GM23248 (cell line): ENCODE measurements at regions not wholly inside any gene's neighbourhood (a gene's known extent, or its start where the extent isn't known, plus 50 kb on each side); places are given as distances from the start of the nearest gene placed in this dataset.

ENCODE experiments used
- EZH2 ChIP-seq: fragments of 200-600 bp; sonication (generic); IDR thresholded peaks from 2 replicates; pipeline ENCODE4 v1.6.1; 2018; ENCODE audit warnings: antibody characterized with exemption, mild to moderate bottlenecking; ENCODE audit not compliant: insufficient read depth, poor library complexity, severe bottlenecking
- EZH2phosphoT487 ChIP-seq: fragments of 200-600 bp; sonication (generic); IDR thresholded peaks from 2 replicates; pipeline ENCODE4 v1.6.1; 2018; ENCODE audit warnings: antibody characterized with exemption, moderate library complexity, mild to moderate bottlenecking, low read depth; ENCODE audit not compliant: insufficient read depth

GRCh38 chr1:82818586-82818985 lies 1017.9 kb downstream of the ADGRL2 start:
- TF ChIP-seq EZH2 (no peak), EZH2phosphoT487 (no peak)
